AG04450 (cell line): ENCODE measurements at regions not wholly inside any gene's neighbourhood (a gene's known extent, or its start where the extent isn't known, plus 50 kb on each side); places are given as distances from the start of the nearest gene placed in this dataset.

Experiments used
- CTCF ChIA-PET: fragments of 300-600, 350-600 bp; formaldehyde crosslinking; extraction: SDS; loops from one replicate; lab custom pipeline; 2022; ENCODE audit warnings: antibody characterized with exemption, inconsistent platforms; lab: Charles Lee
- POLR2A ChIA-PET: fragments of 350-600 bp; formaldehyde crosslinking; extraction: SDS; loops from one replicate; lab custom pipeline; 2021; ENCODE audit warnings: antibody characterized with exemption, inconsistent platforms; lab: Yijun Ruan, JAX
- DNase-seq: peaks from one replicate; pipeline ENCODE4 v3.0.0-alpha.2; 2011; ENCODE audit warnings: low read depth, low spot score
- H3K27ac ChIP-seq: one replicate; pipeline ENCODE4 v1.5.1; 2012; ENCODE audit warnings: low read depth, low read length, control low read depth
- H3K27me3 ChIP-seq: one replicate; pipeline ENCODE4 v1.6.0; 2012; ENCODE audit warnings: low read length; ENCODE audit not compliant: control insufficient read depth, insufficient read depth
- H3K4me3 ChIP-seq: 2 replicates; pipeline ENCODE4 v1.5.1; 2011; ENCODE audit warnings: mild to moderate bottlenecking, low read depth, low read length, control low read depth
- H3K9me3 ChIP-seq: 2 replicates; pipeline ENCODE4 v1.5.1; 2012; ENCODE audit warnings: low read length; ENCODE audit not compliant: control insufficient read depth, insufficient read depth
- CTCF ChIP-seq: IDR thresholded peaks from 2 replicates; pipeline ENCODE4 v1.5.1; 2011; ENCODE audit warnings: low read depth, low read length, control low read depth, inconsistent platforms

- H3K9me3 ChIP-seq, result no peaks in the 10 kb centered on the region
- TF ChIP-seq CTCF, result no peak
- no peak overlapping the region for H3K27ac ChIP-seq
- POLR2A ChIA-PET, result no interaction called here
- CTCF ChIA-PET, result interaction anchor here (1.0 kb wide), 1 partner anchor 10 kb away, joined by 3 read pairs; no protein-coding TSS in a partner anchor
- no peak for DNase-seq
- H3K27me3 ChIP-seq, result no peaks in the 10 kb centered on the region
- no peak overlapping the region for H3K4me3 ChIP-seq
Observed at GRCh38 chr4:125400756-125401155, 86.0 kb downstream of the FAT4 start.

GRCh38 chr4:125401784-125402183, 87.0 kb downstream of the FAT4 start:
- H3K9me3 ChIP-seq, result no peaks in the 10 kb centered on the region
- ChIA-PET CTCF (no interaction called here), POLR2A (no interaction called here)
- DNase-seq, result no peak
- H3K27me3 ChIP-seq, result no peaks in the 10 kb centered on the region
- no peak overlapping the region for H3K4me3 ChIP-seq
- TF ChIP-seq CTCF, result no peak
- no peak overlapping the region for H3K27ac ChIP-seq

GRCh38 chr4:125420526-125420925, 105.8 kb downstream of the FAT4 start:
- Histone ChIP-seq H3K9me3 (peaks cover 7% of the 10 kb centered on the region; the same call in 1 of the 2 replicates), H3K4me3 (no peak overlapping the region), H3K27me3 (no peaks in the 10 kb centered on the region), H3K27ac (no peak overlapping the region)
- ChIA-PET POLR2A (no interaction called here), CTCF (no interaction called here)
- TF ChIP-seq CTCF, result no peak
- DNase-seq, result no peak

GRCh38 chr4:125421547-125421946, 106.8 kb downstream of the FAT4 start:
- ChIA-PET POLR2A (no interaction called here), CTCF (no interaction called here)
- Histone ChIP-seq H3K9me3 (peaks cover 7% of the 10 kb centered on the region; the same call in 1 of the 2 replicates), H3K27ac (no peak overlapping the region), H3K27me3 (no peaks in the 10 kb centered on the region), H3K4me3 (no peak overlapping the region)
- no peak for TF ChIP-seq CTCF
- no peak for DNase-seq

GRCh38 chr4:125423124-125423523, 108.4 kb downstream of the FAT4 start:
- ChIA-PET CTCF (no interaction called here), POLR2A (no interaction called here)
- Histone ChIP-seq H3K9me3 (peaks cover 7% of the 10 kb centered on the region; the same call in 1 of the 2 replicates), H3K4me3 (no peak overlapping the region), H3K27ac (no peak overlapping the region), H3K27me3 (no peaks in the 10 kb centered on the region)
- no peak for DNase-seq
- TF ChIP-seq CTCF, result no peak
